ENCODE measurements at regions not wholly inside any gene's neighbourhood (a gene's known extent, or its start where the extent isn't known, plus 50 kb on each side); places are given as distances from the start of the nearest gene placed in this dataset.

GRCh38 chr3:118267588-118267987 is 767.1 kb downstream of the IGSF11 start:
- no peak for TF ChIP-seq CTCF (IDR thresholded peaks at IDR 0.05)
- TF ChIP-seq POLR2AphosphoS5 (IDR thresholded peaks at IDR 0.05), result no peak

Data from prostate gland (tissue), 2 donors.